ENCODE measurements at regions not wholly inside any gene's neighbourhood (a gene's known extent, or its start where the extent isn't known, plus 50 kb on each side); places are given as distances from the start of the nearest gene placed in this dataset.

DNA sequence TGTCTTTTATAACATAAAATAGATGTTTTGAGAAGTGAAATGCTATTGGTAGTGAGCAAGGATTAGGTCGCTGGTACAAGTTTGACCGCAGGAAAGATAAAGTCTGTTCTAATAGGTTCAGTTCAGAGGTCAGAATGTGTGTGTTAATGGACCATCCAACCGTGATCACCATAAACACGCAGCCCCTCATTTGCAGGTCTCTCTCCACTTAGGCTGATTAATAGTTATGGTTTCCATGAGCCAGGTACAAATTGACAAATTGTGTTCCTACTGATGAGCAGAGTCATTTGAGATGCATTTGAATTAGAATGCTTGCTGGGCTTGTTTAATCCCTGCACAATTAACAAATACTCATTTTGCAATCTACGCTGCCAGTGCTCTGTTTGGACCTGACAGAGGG, 318.1 kb upstream of the GOT2 start:
- TF ChIP-seq, protein P1, sequence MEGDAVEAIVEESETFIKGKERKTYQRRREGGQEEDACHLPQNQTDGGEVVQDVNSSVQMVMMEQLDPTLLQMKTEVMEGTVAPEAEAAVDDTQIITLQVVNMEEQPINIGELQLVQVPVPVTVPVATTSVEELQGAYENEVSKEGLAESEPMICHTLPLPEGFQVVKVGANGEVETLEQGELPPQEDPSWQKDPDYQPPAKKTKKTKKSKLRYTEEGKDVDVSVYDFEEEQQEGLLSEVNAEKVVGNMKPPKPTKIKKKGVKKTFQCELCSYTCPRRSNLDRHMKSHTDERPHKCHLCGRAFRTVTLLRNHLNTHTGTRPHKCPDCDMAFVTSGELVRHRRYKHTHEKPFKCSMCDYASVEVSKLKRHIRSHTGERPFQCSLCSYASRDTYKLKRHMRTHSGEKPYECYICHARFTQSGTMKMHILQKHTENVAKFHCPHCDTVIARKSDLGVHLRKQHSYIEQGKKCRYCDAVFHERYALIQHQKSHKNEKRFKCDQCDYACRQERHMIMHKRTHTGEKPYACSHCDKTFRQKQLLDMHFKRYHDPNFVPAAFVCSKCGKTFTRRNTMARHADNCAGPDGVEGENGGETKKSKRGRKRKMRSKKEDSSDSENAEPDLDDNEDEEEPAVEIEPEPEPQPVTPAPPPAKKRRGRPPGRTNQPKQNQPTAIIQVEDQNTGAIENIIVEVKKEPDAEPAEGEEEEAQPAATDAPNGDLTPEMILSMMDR (conservative IDR thresholded peaks at IDR 0.05 in 1 of 2, IDR thresholded peaks at IDR 0.05 in 1 of 2; ENCODE audit: extremely low read depth in 1 of 2, insufficient read depth in 1 of 2, low read depth in 1 of 2, low read length in 2 of 2) = no peak
- TF ChIP-seq EZH2 (IDR thresholded peaks at IDR 0.05; ENCODE audit: borderline replicate concordance, low read length) = no peak
